ENCODE measurements at regions not wholly inside any gene's neighbourhood (a gene's known extent, or its start where the extent isn't known, plus 50 kb on each side); places are given as distances from the start of the nearest gene placed in this dataset.
A peak's percentile ranks its signal among the peaks of the same experiment; 100 is the strongest.
"Not testable (repeated sequence)": the region's sequence is repeated elsewhere in the genome, so short reads cannot be mapped to it uniquely, and the experiment has no call there.

- H2AFZ ChIP-seq; H3K4me3 ChIP-seq; H3K9me3 ChIP-seq (ENCODE audit: low read depth); H3K27me3 ChIP-seq; H3K79me2 ChIP-seq; H3K4me1 ChIP-seq (ENCODE audit: insufficient read depth); H3K4me2 ChIP-seq; H3K27ac ChIP-seq; H3K9me2 ChIP-seq (replicated peaks; ENCODE audit: insufficient read depth); H4K20me1 ChIP-seq (ENCODE audit: insufficient read depth, poor library complexity, severe bottlenecking); H3K36me3 ChIP-seq (replicated peaks; ENCODE audit: insufficient read depth, low read depth): not testable (repeated sequence)
- peak; percentile 25 for DNase-seq (ENCODE audit: low spot score)
- WGBS (ENCODE audit: low lambda C conversion rate, missing lambda C conversion rate), result 49% methylated on average over 7 of the region's 7 CpGs
These were observed 56.8 kb downstream of the ATP6V0E2 start for GRCh38 chr7:149930374-149931068.

- H3K9me2 ChIP-seq (replicated peaks; ENCODE audit: insufficient read depth); H3K36me3 ChIP-seq (replicated peaks; ENCODE audit: insufficient read depth, low read depth); H3K79me2 ChIP-seq; H3K4me3 ChIP-seq; H3K4me1 ChIP-seq (ENCODE audit: insufficient read depth); H3K4me2 ChIP-seq; H3K27me3 ChIP-seq; H3K27ac ChIP-seq; H3K9me3 ChIP-seq (ENCODE audit: low read depth); H2AFZ ChIP-seq; DNase-seq (ENCODE audit: low spot score); H4K20me1 ChIP-seq (ENCODE audit: insufficient read depth, poor library complexity, severe bottlenecking): not testable (repeated sequence)
- 86% methylated on average over 5 of the region's 5 CpGs for WGBS (ENCODE audit: low lambda C conversion rate, missing lambda C conversion rate)
These were observed 60.0 kb downstream of the ATP6V0E2 start for GRCh38 chr7:149933776-149934175.

DNA sequence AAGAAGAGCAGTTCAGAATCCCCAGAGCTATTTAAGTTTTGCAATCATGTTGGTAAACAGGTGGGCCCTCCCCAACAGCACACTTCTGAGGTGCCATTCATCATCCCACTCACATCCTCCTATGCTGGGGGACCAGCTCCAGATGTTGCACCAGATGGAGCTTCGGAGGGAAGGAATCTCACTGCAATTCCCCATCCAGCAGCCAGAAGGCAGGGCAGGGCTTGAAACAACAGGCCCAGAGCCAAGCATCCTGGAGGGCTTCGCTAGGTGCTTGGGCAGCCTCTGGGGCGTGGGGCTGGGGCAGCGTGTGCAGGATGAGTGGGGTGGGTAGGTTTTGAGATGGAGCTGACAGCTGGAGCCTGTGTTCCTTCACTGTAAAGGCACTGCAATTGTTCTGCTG, 73.6 kb downstream of the ATP6V0E2 start:
- not testable (repeated sequence) for H3K9me3 ChIP-seq (ENCODE audit: low read depth); H3K4me2 ChIP-seq; H3K4me1 ChIP-seq (ENCODE audit: insufficient read depth); H4K20me1 ChIP-seq (ENCODE audit: insufficient read depth, poor library complexity, severe bottlenecking); H3K4me3 ChIP-seq; H3K27me3 ChIP-seq; H3K9me2 ChIP-seq (replicated peaks; ENCODE audit: insufficient read depth); DNase-seq (ENCODE audit: low spot score); H3K79me2 ChIP-seq; H2AFZ ChIP-seq; H3K36me3 ChIP-seq (replicated peaks; ENCODE audit: insufficient read depth, low read depth); H3K27ac ChIP-seq
- WGBS (ENCODE audit: low lambda C conversion rate, missing lambda C conversion rate), result no CpG with 5 or more reads among the region's 4 CpGs

- not testable (repeated sequence) for H3K27me3 ChIP-seq; H3K9me2 ChIP-seq (replicated peaks; ENCODE audit: insufficient read depth)
- WGBS (ENCODE audit: low lambda C conversion rate, missing lambda C conversion rate), result 94% methylated on average over 13 of the region's 13 CpGs
These were observed 74.7 kb downstream of the ATP6V0E2 start for GRCh38 chr7:149948444-149948843.

DNA sequence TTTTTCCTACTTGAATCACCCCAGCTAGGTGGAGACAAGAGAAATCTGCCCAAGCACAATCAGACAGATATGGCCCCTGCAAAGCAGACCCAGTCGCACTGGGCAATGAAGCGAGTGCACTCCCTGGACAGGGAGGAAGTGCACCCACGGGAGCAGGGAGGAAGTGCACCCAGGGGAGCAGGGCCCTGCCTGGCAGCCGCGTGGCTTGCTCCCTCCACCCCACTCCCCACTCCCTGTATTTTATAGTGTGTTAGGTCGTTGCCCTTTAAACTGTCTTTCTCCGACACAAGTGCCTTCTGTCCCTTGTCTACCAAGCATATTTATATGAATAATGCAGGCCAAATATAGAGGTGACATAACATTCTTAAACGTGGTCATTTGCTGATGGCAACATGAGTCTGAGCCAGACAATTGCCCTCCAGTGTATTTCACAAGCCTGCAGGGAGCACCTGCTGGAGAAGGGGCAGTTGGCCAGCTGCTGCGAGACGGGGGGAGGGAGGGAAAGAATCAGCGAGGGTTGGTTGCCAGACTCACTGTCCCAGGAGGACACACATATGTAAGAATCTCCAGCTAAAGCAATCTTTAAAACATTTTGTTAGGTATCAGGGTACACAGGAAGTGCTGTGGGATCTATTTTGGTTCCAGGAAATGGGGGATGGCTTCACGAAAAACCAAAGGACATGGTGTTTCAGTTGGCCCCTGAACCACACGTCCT, 76.3 kb downstream of the ATP6V0E2 start:
- not testable (repeated sequence) for H3K4me1 ChIP-seq (ENCODE audit: insufficient read depth); H3K79me2 ChIP-seq; H3K4me2 ChIP-seq; H3K36me3 ChIP-seq (replicated peaks; ENCODE audit: insufficient read depth, low read depth); H2AFZ ChIP-seq; H4K20me1 ChIP-seq (ENCODE audit: insufficient read depth, poor library complexity, severe bottlenecking); H3K27ac ChIP-seq; H3K4me3 ChIP-seq; H3K27me3 ChIP-seq; H3K9me3 ChIP-seq (ENCODE audit: low read depth); DNase-seq (ENCODE audit: low spot score); H3K9me2 ChIP-seq (replicated peaks; ENCODE audit: insufficient read depth)
- whole genome bisulfite sequencing (ENCODE audit: low lambda C conversion rate, missing lambda C conversion rate), result 88% methylated on average over 5 of the region's 13 CpGs

More at GRCh38 chr7:149948444-149948843, 74.7 kb downstream of the ATP6V0E2 start:
- H3K27ac ChIP-seq; H3K4me2 ChIP-seq; H3K79me2 ChIP-seq; H2AFZ ChIP-seq; DNase-seq (ENCODE audit: low spot score); H3K36me3 ChIP-seq (replicated peaks; ENCODE audit: insufficient read depth, low read depth); H3K9me3 ChIP-seq (ENCODE audit: low read depth); H4K20me1 ChIP-seq (ENCODE audit: insufficient read depth, poor library complexity, severe bottlenecking); H3K4me3 ChIP-seq; H3K4me1 ChIP-seq (ENCODE audit: insufficient read depth): not testable (repeated sequence)

DNA sequence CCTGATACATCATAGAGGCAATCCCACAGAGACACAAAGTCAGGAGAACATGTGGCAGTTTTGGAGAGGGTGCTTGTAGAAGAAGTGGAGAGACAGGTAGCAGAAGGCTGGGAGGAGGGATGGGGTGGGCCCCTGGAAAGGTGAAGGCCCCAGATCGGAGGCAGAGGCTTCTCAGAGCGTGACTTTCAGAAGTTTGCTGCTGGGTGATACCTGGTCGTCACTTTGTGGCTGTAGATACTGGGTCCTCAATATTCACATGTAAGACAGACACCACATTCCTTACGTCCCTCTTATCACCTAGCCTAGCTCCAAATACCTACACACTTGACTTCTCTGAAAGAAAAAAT, 76.8 kb downstream of the ATP6V0E2 start:
- H3K9me3 ChIP-seq (ENCODE audit: low read depth); H3K4me2 ChIP-seq; H3K9me2 ChIP-seq (replicated peaks; ENCODE audit: insufficient read depth); H3K4me1 ChIP-seq (ENCODE audit: insufficient read depth); H3K79me2 ChIP-seq; DNase-seq (ENCODE audit: low spot score); H3K36me3 ChIP-seq (replicated peaks; ENCODE audit: insufficient read depth, low read depth); H4K20me1 ChIP-seq (ENCODE audit: insufficient read depth, poor library complexity, severe bottlenecking); H3K4me3 ChIP-seq; H2AFZ ChIP-seq; H3K27ac ChIP-seq; H3K27me3 ChIP-seq: not testable (repeated sequence)
- no CpG with 5 or more reads among the region's 4 CpGs for WGBS (ENCODE audit: low lambda C conversion rate, missing lambda C conversion rate)

DNA sequence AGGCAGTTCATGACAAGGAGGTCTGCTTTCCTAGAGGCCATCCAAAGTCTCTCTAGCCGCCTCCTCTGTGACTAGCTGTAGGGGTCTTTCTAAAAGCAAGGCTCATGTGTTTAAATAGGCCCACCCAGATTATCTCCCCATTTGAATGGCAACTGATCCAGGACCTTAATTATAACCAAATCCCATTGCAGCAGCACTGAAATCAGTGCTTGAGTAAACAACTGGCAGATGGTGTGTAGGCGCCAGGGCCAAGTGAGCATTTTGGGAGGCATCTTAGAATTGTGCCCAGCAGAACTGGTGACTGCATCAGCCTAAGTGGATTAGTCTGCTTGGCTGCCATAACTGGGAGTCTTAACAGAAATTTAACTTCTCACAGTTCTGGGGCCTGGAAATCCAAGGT, 77.8 kb downstream of the ATP6V0E2 start:
- WGBS (ENCODE audit: low lambda C conversion rate, missing lambda C conversion rate), result 93% methylated on average over 2 of the region's 2 CpGs
- not testable (repeated sequence) for H3K79me2 ChIP-seq; H3K9me2 ChIP-seq (replicated peaks; ENCODE audit: insufficient read depth); H4K20me1 ChIP-seq (ENCODE audit: insufficient read depth, poor library complexity, severe bottlenecking); DNase-seq (ENCODE audit: low spot score); H2AFZ ChIP-seq; H3K9me3 ChIP-seq (ENCODE audit: low read depth); H3K27me3 ChIP-seq; H3K36me3 ChIP-seq (replicated peaks; ENCODE audit: insufficient read depth, low read depth); H3K27ac ChIP-seq; H3K4me3 ChIP-seq; H3K4me1 ChIP-seq (ENCODE audit: insufficient read depth); H3K4me2 ChIP-seq

DNA sequence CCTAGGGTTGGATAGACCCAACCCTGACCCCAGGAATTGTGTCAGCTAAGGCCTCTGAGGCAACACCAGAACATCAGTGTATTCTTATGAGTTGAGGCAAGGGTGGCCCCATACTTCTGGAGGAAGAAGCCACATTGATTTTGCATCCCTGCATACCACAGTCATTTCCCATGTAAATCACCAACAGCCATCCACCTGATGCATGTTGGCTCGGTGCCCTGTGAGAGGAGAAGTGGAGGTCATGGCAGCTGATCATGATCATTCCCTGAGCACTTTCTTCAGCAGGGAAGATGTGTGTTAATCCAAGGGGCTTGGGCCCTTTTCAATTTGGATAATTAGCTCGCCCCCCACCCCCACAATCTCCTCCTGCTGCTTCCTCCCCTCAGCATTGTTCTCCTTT, 85.1 kb downstream of the ATP6V0E2 start:
- not testable (repeated sequence) for DNase-seq (ENCODE audit: low spot score); H3K4me1 ChIP-seq (ENCODE audit: insufficient read depth); H2AFZ ChIP-seq; H3K36me3 ChIP-seq (replicated peaks; ENCODE audit: insufficient read depth, low read depth); H3K9me2 ChIP-seq (replicated peaks; ENCODE audit: insufficient read depth); H3K4me2 ChIP-seq; H3K27ac ChIP-seq; H3K79me2 ChIP-seq; H3K4me3 ChIP-seq; H3K9me3 ChIP-seq (ENCODE audit: low read depth); H3K27me3 ChIP-seq; H4K20me1 ChIP-seq (ENCODE audit: insufficient read depth, poor library complexity, severe bottlenecking)
- 13% methylated on average over 1 of the region's 2 CpGs for WGBS (ENCODE audit: low lambda C conversion rate, missing lambda C conversion rate)

GRCh38 chr7:149960863-149961262, 87.1 kb downstream of the ATP6V0E2 start:
- H3K4me3 ChIP-seq; H2AFZ ChIP-seq; H3K4me2 ChIP-seq; H3K79me2 ChIP-seq; H3K36me3 ChIP-seq (replicated peaks; ENCODE audit: insufficient read depth, low read depth); H3K4me1 ChIP-seq (ENCODE audit: insufficient read depth); H3K9me2 ChIP-seq (replicated peaks; ENCODE audit: insufficient read depth); H3K9me3 ChIP-seq (ENCODE audit: low read depth); DNase-seq (ENCODE audit: low spot score); H4K20me1 ChIP-seq (ENCODE audit: insufficient read depth, poor library complexity, severe bottlenecking); H3K27ac ChIP-seq; H3K27me3 ChIP-seq: not testable (repeated sequence)

Data from hepatocyte (in vitro differentiated cells).